GM19452 (cell line): ENCODE measurements at regions not wholly inside any gene's neighbourhood (a gene's known extent, or its start where the extent isn't known, plus 50 kb on each side); places are given as distances from the start of the nearest gene placed in this dataset.
"Not testable (repeated sequence)": the region's sequence is repeated elsewhere in the genome, so short reads cannot be mapped to it uniquely, and the experiment has no call there.

Experiments used
- ATAC-seq: cut with Tn5 transposase; IDR thresholded peaks from one replicate; pipeline ENCODE4 v1.9.1; 2021; ENCODE audit not compliant: unreplicated experiment

DNA sequence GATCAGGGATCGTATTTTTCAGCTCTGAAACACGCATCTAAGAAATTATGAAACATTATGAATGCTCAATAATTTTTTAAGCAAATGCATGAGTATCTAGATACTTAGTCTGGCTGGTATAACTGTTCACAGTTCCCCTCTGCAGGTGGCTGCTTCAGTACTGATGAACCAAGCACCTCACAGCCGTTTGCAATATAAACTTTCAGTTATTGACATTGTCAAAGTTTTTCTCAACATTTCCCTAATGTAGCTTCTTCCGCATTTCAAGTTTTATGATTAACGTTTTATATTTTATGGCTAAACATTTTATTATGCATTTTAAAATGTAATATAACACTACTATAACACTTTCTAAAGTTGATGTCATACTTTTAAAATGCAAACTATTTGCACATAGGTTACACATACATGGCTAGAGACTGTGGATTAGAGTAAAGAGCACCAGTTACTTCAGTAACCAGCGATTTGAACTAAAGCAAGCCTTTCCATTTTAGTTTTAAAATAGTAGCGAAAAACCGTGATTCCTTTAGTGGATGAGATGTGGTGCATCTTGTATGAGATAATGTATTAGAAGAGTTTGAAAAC is 495.4 kb downstream of the XIRP2 start:
- no peak for ATAC-seq

DNA sequence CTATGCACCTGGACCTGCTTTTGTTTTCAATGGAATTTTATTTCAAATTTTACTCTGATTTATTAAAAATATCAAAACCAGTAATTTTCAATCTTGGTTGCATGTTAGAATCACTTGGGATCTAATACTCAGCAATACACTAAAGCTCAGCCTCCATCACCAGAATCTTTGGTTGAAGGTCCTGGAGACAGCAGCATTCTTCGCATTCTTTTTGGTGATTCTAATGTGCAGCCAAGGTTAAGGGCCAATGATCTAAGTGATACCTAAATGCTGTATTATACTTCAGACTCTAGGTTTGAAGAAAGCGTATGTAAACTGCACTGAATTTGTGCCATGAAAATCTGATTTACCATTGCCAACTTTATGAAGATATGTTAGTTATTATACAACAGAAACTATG is 493.1 kb downstream of the XIRP2 start:
- ATAC-seq: no peak

DNA sequence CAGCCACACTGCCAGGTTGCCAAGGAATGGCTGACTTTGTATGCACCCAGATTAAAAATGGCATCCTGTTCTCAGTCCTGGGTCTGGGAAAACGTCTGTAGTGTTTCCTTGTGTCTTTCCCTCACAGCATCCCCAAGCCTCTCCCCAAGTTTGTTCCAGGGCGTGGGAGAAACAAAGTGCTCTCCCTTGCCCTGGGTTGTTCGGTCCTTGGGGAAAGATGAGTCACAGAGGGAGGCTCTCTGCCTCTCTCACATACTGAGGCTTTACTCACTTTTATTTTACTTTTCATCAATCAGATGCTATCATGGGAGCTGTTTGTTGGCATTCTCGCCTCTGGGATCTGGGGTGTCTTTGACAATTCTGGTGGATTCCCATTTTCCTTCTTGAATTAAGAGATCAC is 492.3 kb downstream of the XIRP2 start:
- ATAC-seq: no peak

DNA sequence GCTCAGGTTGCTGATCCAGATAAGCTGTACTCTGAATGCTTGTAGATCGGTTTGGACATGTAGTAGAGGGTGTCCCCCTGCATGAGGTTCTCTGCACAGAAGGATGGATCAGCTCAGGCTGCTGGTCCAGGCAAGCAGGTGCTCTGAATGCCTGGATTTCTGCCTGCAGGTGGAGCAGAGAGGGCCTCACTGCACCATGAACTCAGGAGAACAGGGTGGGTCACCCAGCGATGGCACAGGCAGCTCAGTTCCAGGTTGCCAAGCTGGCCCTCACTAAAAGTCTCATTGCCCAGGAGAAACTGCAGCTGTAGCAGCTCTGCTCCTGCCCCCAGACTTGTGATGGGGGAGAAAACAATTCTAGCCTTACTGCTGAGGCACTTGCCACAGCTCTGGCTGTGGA is 491.8 kb downstream of the XIRP2 start:
- no peak for ATAC-seq

DNA sequence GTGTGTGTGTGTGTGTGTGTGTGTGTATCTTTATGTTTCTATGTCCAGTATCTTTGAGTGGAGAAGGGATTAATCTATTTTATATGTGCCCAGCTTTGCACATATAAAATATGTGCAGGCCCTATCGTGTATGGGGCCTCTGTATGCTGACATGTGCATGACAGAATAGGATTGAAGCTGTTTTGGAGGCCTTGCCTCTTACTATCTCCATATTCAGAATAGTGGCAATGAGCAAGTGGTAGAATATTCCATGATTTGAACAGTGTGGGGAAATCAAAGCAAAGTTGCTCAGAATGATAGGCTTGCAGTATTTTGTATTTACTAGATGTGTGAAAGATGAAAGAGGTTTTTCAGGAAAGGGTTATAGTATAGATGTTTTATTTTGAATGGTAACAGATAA is 480.8 kb downstream of the XIRP2 start:
- no peak for ATAC-seq

DNA sequence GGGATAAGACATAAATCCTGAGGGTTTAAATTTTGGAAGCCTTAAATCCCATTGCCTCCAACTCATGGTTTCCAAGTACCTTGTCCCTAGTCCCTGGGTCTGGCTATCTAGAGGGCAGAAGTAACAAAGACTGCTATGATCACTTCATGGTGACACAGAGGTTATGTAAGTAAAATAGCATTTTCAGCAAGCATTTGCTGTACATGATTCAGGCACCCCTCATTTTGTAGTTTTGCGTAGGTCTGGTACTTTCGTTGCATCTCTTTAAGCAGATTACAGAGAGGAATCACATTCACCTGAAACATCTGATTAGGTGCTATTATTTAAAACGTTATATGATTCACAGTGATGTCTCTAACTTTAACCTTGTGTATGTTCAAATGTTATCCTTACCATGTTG is 480.1 kb downstream of the XIRP2 start:
- ATAC-seq: no peak

DNA sequence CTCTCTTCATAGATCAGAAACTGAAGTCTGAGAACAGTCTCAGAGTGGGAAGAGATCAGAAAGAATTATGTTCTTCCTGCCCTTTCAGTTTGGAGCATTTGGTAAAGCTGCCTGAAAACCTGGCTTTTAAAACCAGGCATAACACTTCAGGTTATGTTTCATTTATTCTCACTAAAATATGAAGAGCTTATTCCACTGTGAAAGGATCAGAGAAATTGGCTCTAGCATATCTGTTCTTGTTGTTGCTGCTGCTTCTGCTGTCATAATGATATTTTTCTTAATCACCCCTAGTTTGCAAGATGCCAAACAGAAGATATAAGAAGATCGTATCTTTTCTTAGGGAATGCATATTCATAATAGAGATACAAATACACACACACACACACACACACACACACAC is 476.9 kb downstream of the XIRP2 start:
- no peak for ATAC-seq

DNA sequence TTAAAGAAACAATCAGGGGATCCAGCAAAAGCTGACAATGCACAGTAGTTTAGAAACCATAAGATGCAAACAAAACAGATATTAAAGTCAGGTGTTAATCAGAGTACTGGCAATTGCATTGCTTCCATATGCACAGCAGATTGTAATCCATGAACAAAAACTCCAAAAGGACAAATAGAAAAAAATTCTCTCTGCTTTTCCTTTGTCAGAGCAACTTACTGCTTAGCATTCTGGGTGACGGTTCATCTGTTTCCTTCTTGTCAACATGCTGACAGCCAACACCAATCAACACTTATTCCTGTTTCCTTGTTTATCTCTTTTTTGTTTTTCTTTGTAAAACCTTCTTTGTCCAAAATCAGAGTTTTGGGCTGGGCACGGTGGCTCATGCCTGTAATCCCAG is 473.1 kb downstream of the XIRP2 start:
- no peak for ATAC-seq

DNA sequence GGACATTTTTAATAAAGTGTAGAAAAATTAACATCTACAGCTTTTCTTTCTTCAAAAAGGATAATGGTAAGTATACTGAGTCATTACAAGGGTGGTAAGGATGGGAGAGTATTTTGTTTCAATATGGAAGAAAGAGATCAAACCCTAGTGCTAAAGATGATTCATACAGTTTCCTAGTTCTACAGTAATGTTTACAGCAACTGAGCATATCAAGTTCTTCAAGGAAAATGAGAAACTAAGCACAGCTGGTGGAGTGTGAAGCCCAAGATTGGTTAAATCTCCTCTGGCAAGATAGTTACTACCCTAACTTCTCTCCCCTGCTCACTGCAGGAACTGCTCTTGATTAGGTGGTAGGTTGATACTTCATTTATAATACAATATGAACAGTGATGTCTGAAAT is 467.5 kb downstream of the XIRP2 start:
- ATAC-seq: no peak

DNA sequence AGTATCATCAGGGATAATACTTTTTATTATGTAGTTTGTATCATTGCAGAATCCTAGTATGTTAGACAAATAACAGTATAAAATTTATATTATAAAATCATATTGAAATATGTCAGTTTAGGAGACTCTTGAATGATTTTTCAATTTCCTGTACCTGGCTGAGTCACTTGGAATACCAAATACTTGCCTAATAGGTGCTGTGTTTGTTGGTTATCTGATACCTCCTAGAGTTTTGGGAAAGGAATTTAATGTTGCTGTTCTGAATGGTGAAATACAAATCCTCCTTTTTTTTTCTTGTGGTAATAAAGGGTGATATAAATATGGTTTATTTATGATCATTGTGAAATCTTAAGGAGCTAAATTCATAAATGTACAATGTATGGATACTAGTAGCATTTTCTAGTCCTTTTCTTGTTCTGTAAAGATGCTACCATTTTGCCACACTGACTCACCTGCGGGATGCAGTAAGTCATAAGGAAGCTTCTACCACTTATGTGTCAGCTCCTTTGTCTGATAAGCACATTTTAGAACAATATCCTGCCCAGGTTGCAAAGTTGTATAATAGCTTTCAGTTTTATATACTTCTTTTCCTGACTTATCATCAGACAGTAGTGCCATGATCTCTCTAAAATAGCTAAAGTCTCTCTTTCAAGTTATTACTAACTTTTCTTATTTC is 465.5 kb downstream of the XIRP2 start:
- ATAC-seq: no peak

DNA sequence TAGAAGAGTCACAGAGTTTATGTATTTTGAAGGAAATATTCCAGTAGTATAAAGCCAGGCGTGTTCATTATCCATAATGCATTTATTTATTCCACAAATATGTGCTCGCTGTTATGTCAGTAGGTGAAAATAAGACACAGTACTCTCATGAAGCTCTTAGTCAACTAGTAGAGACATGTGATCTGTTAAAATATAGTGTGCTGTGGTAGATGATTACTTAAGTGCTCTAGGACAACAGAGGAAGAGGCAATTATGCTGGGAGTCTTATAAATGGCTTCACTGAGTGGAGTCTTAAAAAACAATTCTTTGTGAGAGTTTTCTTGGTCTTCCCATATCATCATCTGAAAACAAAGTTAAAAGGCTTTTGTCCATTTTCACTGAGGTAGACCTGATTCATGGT is 457.3 kb downstream of the XIRP2 start:
- ATAC-seq: no peak

DNA sequence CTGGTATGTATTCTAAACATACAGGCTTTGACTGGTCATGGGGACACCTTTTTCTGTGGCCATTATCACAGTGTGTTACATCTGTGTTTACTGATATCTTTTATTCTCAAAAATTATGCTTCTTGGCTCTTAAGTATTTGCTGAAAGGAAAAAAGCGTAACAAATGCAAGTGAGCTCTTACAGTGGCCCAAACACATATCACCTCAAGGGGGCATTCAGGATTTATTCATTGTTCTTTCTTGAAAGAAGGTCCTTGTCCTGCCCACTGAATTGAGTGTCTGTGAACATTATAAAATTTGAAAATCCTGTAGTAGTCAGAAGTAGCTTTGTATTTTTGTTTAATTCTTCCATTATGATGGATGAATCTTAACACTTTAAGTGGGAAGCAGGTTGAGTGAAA is 454.5 kb downstream of the XIRP2 start:
- ATAC-seq: no peak

DNA sequence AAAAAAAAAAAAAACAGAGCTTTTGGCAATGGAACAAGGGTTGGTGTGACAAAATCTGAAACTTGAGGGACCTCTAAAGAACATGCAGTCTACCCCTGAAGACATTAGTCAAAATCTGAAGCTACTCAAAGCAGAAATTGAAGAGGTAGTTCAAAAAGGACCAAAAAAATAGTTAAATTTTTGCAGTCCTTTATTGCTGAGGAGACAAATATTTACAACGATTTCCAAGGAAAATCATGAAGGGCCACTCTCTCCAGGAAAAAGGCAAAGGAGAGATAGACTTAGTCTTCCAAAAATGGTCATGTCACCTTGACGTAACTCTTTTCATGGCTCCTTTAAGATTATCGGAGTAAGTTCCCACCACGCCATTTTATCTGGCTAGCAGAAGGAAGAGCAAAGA is 452.0 kb downstream of the XIRP2 start:
- ATAC-seq: no peak

DNA sequence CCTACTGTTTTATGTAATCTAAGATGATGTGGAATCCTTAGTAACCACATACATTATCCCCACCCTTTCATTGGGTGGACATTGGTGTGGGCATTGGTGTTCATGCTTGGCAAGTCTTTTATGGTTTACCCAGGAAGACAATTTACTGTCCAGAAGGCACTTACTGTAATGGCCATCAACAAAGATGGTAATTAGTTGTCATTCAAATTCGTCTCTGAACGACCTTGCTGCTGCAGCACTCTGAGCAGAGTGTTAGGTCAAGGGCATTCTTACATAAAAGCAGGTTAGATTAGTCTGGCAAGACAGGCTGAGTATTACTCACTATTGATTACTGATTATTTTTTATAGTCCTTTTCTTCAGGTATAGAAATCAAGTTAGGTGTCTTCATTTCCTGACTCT is 447.9 kb downstream of the XIRP2 start:
- ATAC-seq: no peak

DNA sequence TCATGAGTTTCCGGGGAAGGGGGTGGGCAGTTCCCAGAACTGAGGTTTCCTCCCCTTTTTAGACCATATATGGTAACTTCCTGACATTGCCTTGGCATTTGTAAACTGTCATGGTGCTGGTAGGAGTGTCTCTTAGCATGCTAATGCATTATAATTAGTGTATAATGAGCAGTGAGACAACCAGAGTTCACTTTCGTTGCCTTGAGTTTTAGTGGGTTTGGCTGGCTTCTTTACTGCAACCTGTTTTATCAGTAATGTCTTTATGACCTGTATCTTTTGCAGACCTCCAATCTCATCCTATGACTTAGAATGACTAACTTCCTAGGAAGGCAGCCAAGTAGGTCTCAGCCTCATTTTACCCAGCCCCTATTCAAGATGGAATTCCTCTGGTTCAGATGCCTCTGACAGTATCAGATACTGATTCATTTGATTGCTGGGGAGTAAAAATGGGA is 447.3 kb downstream of the XIRP2 start:
- ATAC-seq: no peak

DNA sequence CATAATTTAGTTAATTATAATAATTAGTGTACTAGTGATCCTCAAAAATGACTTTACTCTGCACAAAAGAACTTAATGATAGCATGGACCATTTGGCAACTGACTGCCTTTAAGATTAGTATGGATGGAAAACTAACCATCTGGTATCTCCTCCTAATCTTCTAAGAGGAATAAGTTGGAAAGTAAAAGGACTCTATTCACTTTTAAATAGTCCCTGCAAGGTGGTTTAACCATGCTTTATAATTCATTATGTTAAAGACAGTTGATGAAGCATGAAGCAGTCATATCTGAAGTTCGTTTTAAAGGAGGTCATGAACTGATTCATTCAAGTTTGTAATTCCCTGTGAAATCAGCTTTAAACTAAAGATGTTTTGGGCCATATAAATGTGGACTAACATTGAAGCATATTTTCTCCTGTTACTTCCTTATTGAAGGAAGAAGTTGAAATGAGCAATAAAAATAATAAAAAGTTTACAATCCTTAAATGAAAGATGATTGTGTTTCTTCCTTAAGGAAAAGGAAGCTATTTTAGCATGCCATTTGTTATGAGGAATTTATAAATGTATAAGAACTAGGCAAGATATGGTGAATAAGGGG is 446.0 kb downstream of the XIRP2 start:
- no peak for ATAC-seq

DNA sequence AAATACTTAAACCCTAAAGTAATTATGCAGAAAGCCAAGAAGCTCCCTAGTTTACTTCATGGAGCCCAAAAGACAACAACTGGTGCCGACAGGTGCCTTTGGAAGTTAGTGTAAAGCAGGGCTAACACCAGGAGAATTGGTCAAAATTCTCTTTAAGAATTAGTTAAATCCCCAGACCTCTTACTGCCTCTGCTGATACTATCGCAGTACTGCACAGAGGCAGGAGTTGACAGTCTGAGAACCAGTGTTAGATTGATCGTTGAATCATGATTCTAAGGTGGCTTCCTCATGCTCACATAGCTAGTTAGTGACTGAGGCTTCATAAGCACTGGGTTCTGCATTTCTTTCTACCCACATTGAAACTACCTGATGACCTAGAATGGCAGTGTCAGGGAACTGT is 445.0 kb downstream of the XIRP2 start:
- no peak for ATAC-seq

DNA sequence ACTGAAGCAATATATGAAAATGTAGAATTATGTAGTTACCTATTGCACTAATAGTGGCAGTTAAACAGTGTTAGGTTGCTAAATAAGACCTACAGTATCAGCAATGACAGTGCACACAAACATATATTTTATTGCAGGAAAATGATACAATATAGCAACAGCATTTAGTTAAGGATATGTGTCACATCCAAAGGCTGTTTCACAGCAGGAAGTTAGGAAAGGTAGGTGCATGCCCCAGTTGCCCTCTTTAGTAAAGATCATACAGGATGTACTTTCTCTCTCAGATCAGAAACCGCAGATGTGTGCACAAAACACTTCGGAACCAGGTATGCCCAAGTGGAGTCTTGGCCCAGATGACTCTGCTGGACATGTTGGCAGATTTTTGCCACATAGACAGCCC is 444.1 kb downstream of the XIRP2 start:
- no peak for ATAC-seq

DNA sequence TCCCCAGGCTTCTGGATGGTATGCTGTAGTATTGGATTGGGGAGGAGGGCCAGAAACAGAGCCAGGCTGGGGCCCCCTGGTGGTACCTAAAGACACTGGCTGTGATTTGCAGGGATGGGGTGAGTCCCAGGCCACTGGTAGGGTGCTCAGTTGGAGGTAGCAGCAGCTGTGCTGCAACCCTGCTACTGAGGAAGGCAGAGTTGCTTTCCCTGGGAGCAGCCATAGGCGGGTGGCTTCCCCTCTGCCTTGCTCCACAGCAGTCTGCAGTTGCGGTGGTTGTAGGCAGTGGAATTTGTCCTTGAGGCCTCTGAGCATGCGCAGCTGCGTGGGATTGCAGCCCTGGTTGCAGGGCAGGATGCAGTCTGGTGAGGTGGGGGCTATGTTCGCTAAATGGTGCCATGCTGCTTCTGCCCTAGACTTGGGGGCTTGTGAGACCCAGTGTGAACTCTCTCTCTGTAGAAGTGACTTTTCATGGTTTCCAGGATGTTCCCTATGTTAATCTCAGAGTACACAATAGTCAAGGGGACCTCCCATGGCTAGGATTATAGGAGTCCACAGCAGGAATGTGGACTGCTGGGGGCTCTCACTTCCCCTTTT is 443.5 kb downstream of the XIRP2 start:
- no peak for ATAC-seq

DNA sequence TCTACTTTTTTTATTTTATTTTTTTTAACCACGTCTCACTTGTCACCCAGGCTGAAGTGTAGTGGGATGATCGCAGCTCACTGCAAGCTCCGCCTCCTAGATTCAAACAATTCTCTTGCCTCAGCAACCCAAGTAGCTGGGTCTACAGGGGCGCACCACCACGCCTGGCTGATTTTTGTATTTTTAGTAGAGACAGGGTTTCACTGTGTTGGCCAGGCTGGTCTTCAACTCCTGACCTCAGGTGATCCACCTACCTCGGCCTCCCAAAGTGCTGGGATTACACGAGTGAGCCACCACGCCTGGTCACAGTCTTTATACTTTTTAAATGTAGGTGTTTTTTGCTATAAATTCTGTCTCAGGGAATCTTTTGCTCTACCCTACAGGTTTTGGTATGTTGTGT is 440.5 kb downstream of the XIRP2 start:
- ATAC-seq: not testable (repeated sequence)

DNA sequence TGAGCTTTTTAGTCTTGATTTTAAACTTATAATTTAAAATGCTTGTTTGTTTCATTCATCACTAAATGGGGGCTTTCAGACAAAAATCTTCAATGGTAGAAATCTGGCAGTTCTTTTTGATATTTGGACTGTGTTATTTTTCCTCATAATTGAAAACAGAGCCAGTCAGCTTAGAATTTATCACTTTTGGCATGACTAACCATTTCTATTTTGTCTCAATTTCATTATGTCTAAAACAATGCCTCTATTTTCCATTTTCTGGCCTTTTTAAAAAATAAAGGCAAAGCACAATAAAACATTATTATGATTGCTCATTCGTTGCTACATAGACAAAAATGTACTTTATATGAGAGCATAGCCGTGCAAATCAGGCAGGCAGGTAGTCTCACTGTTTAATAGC is 434.5 kb downstream of the XIRP2 start:
- ATAC-seq: no peak

DNA sequence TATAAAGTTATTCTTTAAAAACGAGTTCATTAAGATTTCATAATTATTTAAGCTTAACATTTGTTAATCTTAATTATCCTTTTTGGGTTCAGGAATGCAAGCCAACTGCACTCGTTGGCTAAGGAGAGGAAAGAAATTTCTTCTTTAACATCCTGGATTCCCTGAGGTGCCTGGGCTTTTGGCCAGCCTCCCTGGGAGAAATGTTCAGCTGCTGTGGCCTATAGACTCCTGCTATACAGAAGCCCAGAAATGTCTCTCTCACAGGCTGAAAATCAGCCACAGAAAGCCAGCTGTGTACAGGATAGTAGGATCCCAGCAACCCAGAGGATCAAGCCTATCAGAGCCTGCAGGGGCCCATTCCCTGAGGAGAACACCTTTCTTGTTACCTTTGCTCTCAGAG is 430.3 kb downstream of the XIRP2 start:
- no peak for ATAC-seq
